Uterus (tissue), 2 donors: ENCODE measurements at regions not wholly inside any gene's neighbourhood (a gene's known extent, or its start where the extent isn't known, plus 50 kb on each side); places are given as distances from the start of the nearest gene placed in this dataset.

ENCODE experiments used
- CTCF ChIP-seq, 4 experiments: fragments of 200-600 bp in 2 of 4; fragments of 450-650 bp in 2 of 4; sonication (generic) in 2 of 4; IDR thresholded peaks; one replicate each; pipeline ENCODE4 v1.5.1; 2016 to 2019; ENCODE audit warnings: antibody characterized with exemption in 4 of 4, mild to moderate bottlenecking in 2 of 4, moderate library complexity in 1 of 4
- POLR2A ChIP-seq, 2 donors: fragments of 450-650 bp; IDR thresholded peaks; one replicate each; pipeline ENCODE4 v1.6.1; 2016; ENCODE audit warnings: antibody characterized with exemption in 2 of 2, mild to moderate bottlenecking in 1 of 2, moderate library complexity in 1 of 2

GRCh38 chr5:69001627-69002026 is 92.2 kb upstream of the SLC30A5 start:
- TF ChIP-seq CTCF (IDR thresholded peaks at IDR 0.05), result no peak
- no peak for TF ChIP-seq POLR2A (IDR thresholded peaks at IDR 0.05)
